GM12878 (cell line): ENCODE measurements at regions not wholly inside any gene's neighbourhood (a gene's known extent, or its start where the extent isn't known, plus 50 kb on each side); places are given as distances from the start of the nearest gene placed in this dataset.

ENCODE experiments used
- BCL3 ChIP-seq: IDR thresholded peaks from 2 replicates; pipeline ENCODE4 v1.6.1; 2011; ENCODE audit warnings: borderline replicate concordance, low read depth, mild to moderate bottlenecking, moderate library complexity, low read length; ENCODE audit not compliant: insufficient read depth, poor library complexity, severe bottlenecking
- CTCF ChIP-seq, 3 experiments: IDR thresholded peaks in 2 of 3; conservative IDR thresholded peaks in 1 of 3; 2 replicates each; pipeline ENCODE4 v1.5.1; 2011; ENCODE audit warnings: low read depth in 3 of 3, low read length in 3 of 3, mild to moderate bottlenecking in 3 of 3, control low read depth in 2 of 3, moderate library complexity in 2 of 3, inconsistent platforms in 1 of 3, mixed read lengths in 1 of 3; ENCODE audit not compliant: control insufficient read depth in 2 of 3, insufficient read depth in 1 of 3; ENCODE audit errors: extremely low read depth in 1 of 3
- EZH2 ChIP-seq: IDR thresholded peaks from 2 replicates; pipeline ENCODE4 v1.6.1; 2012; ENCODE audit warnings: low read depth, mild to moderate bottlenecking, control low read depth, inconsistent platforms, low read length, borderline replicate concordance; ENCODE audit not compliant: control insufficient read depth
- GABPA ChIP-seq: IDR thresholded peaks from 2 replicates; pipeline ENCODE4 v1.6.1; 2014; ENCODE audit warnings: antibody characterized with exemption, low read depth, mild to moderate bottlenecking, inconsistent platforms
- PBX3 ChIP-seq: IDR thresholded peaks from 2 replicates; pipeline ENCODE4 v1.6.1; 2011; ENCODE audit warnings: mild to moderate bottlenecking, low read depth, low read length, moderate library complexity; ENCODE audit not compliant: insufficient replicate concordance
- POLR2A ChIP-seq: IDR thresholded peaks from 2 replicates; pipeline ENCODE4 v1.6.1; 2011; ENCODE audit warnings: low read depth, mild to moderate bottlenecking, low read length
- REST ChIP-seq: IDR thresholded peaks from 2 replicates; pipeline ENCODE4 v1.6.1; 2012; ENCODE audit warnings: mild to moderate bottlenecking, low read depth, low read length
- SMC3 ChIP-seq: IDR thresholded peaks from 2 replicates; pipeline ENCODE4 v1.6.1; 2011; ENCODE audit warnings: low read length, improper control_type of control experiment, borderline replicate concordance

- TF ChIP-seq CTCF (IDR thresholded peaks at IDR 0.05 in 2 of 3, conservative IDR thresholded peaks at IDR 0.05 in 1 of 3; ENCODE audit: control insufficient read depth in 2 of 3, extremely low read depth in 1 of 3, insufficient read depth in 1 of 3, low read depth in 3 of 3, low read length in 3 of 3) (no peak), GABPA (no peak), EZH2 (no peak), BCL3 (no peak), PBX3 (no peak), POLR2A (no peak), REST (no peak), SMC3 (no peak)
These were observed 516.5 kb upstream of the PPP2R3A start for GRCh38 chr3:135449046-135449445.
